ENCODE measurements at regions not wholly inside any gene's neighbourhood (a gene's known extent, or its start where the extent isn't known, plus 50 kb on each side); places are given as distances from the start of the nearest gene placed in this dataset.

DNA sequence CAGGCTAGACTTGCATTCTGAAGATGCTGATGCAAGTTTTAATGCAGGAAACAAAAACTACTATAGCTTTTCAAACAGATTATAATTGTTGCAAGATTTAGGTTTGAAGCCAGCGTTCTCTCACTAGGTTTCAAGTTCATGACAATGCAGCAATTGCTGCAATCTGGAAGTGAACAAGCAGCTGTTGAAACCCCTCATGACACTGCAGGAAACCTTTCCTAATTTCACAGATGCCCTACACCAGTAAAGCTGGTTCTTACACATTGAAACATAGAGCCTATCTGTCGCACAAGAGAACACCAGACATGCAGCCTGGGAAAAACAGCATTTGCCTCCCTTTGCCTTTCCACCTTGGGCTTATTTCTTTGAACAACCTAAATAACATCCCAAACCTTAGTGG, 1737.2 kb upstream of the MIR17HG start:
- Histone ChIP-seq H3K9me3 (no peaks in the 10 kb centered on the region), H3K4me1 (no peaks in the 10 kb centered on the region), H3K36me3 (no peaks in the 10 kb centered on the region), H3K27me3 (ENCODE audit: low read depth) (no peaks in the 10 kb centered on the region), H3K4me3 (no peak overlapping the region), H3K27ac (no peak overlapping the region)
- intact Hi-C loops (cut with DNase I): no loop called here
- TF ChIP-seq, protein P1, sequence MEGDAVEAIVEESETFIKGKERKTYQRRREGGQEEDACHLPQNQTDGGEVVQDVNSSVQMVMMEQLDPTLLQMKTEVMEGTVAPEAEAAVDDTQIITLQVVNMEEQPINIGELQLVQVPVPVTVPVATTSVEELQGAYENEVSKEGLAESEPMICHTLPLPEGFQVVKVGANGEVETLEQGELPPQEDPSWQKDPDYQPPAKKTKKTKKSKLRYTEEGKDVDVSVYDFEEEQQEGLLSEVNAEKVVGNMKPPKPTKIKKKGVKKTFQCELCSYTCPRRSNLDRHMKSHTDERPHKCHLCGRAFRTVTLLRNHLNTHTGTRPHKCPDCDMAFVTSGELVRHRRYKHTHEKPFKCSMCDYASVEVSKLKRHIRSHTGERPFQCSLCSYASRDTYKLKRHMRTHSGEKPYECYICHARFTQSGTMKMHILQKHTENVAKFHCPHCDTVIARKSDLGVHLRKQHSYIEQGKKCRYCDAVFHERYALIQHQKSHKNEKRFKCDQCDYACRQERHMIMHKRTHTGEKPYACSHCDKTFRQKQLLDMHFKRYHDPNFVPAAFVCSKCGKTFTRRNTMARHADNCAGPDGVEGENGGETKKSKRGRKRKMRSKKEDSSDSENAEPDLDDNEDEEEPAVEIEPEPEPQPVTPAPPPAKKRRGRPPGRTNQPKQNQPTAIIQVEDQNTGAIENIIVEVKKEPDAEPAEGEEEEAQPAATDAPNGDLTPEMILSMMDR (IDR thresholded peaks at IDR 0.05): no peak
- DNase-seq (no peak), ATAC-seq (no peak)

DNA sequence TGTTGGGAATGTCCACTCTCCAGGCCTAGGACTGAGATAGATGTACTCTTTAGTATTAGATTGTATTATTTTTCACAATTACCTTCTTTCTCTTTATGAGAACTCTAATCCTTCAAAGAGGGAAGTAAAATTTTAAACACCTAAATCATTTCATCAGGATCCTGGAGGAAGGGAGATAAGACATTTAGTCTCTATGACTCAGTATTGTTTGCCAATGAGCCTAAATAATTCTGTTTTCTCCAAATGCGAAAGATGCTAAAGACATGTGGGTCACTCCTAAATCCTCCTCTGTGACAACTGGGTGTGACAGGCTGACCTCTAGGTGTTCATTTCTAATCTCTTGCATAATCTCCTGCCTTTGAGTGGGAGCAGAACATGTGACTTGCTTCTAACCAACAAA, 1736.6 kb upstream of the MIR17HG start:
- Histone ChIP-seq H3K27ac (no peak overlapping the region), H3K4me3 (no peak overlapping the region), H3K27me3 (ENCODE audit: low read depth) (no peaks in the 10 kb centered on the region), H3K9me3 (no peaks in the 10 kb centered on the region), H3K4me1 (no peaks in the 10 kb centered on the region), H3K36me3 (no peaks in the 10 kb centered on the region)
- no peak for DNase-seq
- intact Hi-C loops (cut with DNase I): no loop called here
- ATAC-seq: no peak
- TF ChIP-seq, protein P1 (IDR thresholded peaks at IDR 0.05): no peak

DNA sequence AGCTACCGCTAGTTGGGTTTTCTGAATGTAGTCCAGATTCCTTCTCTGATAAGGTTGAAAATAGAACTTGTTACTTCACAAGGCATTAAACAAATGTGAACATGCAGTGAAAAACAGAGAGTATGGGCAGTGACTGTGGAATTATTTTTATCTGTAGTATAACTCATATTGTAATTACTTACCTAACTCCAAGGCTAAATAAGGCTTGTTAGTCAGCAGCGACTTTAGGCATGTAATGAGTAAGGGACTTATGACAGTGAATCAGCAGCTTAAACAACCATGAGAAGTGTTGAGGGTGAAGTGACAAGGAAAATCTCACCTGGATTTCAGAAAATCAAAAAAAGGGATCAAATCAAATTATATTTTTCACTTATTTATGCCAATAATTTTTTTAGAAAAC, 1719.5 kb upstream of the MIR17HG start:
- H3K9me3 ChIP-seq: no peaks in the 10 kb centered on the region
- H3K27ac ChIP-seq: no peak overlapping the region
- no peaks in the 10 kb centered on the region for H3K4me1 ChIP-seq
- DNase-seq: no peak
- intact Hi-C loops (cut with DNase I): no loop called here
- no peak for ATAC-seq
- H3K27me3 ChIP-seq (ENCODE audit: low read depth): no peaks in the 10 kb centered on the region
- no peaks in the 10 kb centered on the region for H3K36me3 ChIP-seq
- TF ChIP-seq, protein P1 (IDR thresholded peaks at IDR 0.05): no peak
- H3K4me3 ChIP-seq: no peak overlapping the region

DNA sequence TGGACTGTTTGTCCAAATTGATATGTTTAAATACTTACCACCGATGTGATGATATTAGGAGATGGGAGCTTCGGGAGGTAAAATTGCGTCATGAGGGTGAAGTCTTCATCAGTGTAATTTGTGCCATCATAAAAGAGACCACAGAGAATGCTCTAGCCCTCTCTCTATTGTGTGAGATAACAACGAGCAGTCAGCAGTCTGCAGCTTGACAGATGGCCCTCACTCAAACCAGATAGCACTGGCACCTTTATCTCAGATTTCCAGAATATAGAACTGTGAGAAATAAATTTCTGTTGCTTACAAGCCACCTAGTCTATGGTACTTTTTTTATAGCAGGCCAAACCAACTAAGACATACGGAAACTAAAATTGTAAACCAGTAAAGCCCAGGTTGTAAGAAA, 1718.9 kb upstream of the MIR17HG start:
- Histone ChIP-seq H3K4me1 (no peaks in the 10 kb centered on the region), H3K27me3 (ENCODE audit: low read depth) (no peaks in the 10 kb centered on the region), H3K36me3 (no peaks in the 10 kb centered on the region), H3K27ac (no peak overlapping the region), H3K4me3 (no peak overlapping the region), H3K9me3 (no peaks in the 10 kb centered on the region)
- ATAC-seq (no peak), DNase-seq (no peak)
- intact Hi-C loops (cut with DNase I): no loop called here
- TF ChIP-seq, protein P1 (IDR thresholded peaks at IDR 0.05): no peak

DNA sequence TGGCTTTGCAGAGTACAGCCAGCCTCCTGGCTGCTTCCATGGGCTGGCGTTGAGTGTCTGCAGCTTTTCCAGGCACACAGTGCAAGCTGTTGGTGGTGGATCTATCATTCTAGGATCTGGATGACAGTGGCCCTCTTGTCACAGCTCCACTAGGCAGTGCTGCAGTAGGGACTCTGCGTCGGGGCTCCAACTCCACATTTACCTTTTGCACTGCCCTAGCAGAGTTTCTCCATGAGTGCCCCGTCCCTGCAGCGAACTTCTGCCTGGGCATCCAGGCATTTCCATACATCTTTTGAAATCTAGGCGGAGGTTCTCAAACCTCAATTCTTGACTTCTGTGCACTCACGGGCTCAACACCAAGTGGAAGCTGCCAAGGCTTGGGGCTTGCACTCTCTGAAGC, 1697.3 kb upstream of the MIR17HG start:
- no peak for ATAC-seq
- Histone ChIP-seq H3K27ac (no peak overlapping the region), H3K9me3 (peaks cover 5% of the 10 kb centered on the region), H3K4me1 (no peaks in the 10 kb centered on the region), H3K27me3 (ENCODE audit: low read depth) (no peaks in the 10 kb centered on the region), H3K36me3 (no peaks in the 10 kb centered on the region), H3K4me3 (no peak overlapping the region)
- TF ChIP-seq, protein P1 (IDR thresholded peaks at IDR 0.05): no peak
- intact Hi-C loops (cut with DNase I): no loop called here
- DNase-seq: no peak

DNA sequence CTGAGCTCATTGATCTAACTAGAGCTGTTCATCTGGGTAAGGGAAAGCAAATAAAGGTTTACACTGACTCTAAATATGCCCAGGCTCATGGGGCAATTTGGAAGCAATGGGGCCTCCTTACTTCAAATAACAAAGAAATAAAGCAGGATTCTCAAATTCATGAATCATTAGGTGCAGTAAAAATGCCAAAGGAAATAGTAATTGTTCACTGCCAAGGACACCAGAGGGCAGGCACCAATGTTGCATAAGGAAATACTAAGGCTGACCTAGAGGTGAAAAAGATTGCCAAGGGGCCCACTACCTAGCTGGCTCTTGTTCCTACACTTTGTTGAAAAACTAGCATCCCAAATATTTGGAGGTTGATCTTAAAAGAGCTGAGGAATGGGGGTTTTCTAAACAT, 1686.7 kb upstream of the MIR17HG start:
- intact Hi-C loops (cut with DNase I): no loop called here

More for the DNA sequence above, 1686.7 kb upstream of the MIR17HG start:
- ATAC-seq: no peak
- TF ChIP-seq, protein P1 (IDR thresholded peaks at IDR 0.05): no peak
- H3K4me3 ChIP-seq: no peak overlapping the region
- no peaks in the 10 kb centered on the region for H3K36me3 ChIP-seq
- H3K9me3 ChIP-seq: no peaks in the 10 kb centered on the region
- no peak overlapping the region for H3K27ac ChIP-seq
- DNase-seq: no peak
- H3K27me3 ChIP-seq (ENCODE audit: low read depth): no peaks in the 10 kb centered on the region
- no peaks in the 10 kb centered on the region for H3K4me1 ChIP-seq

Measured in lower lobe of right lung (tissue), 2 donors.